Right lobe of liver (tissue), 4 donors: ENCODE measurements at regions not wholly inside any gene's neighbourhood (a gene's known extent, or its start where the extent isn't known, plus 50 kb on each side); places are given as distances from the start of the nearest gene placed in this dataset.

ENCODE experiments used
- CTCF ChIP-seq, 4 donors: fragments of 200-600 bp in 3 of 4; fragments of 450-650 bp in 1 of 4; IDR thresholded peaks; one replicate each; pipeline versions ENCODE4 v1.5.1 to v1.8.0; 2016 to 2022; ENCODE audit warnings: antibody characterized with exemption in 4 of 4, mild to moderate bottlenecking in 2 of 4
- POLR2A ChIP-seq: fragments of 450-650 bp; IDR thresholded peaks from one replicate; pipeline ENCODE4 v1.6.1; 2017; ENCODE audit warnings: antibody characterized with exemption, mild to moderate bottlenecking
- donor health status: DM: no; HTN: no; CAD: no.
- donor health status: DM: no; HTN: no; CAD: no.
- donor health status: DM: no; HTN: yes; CAD: no.

GRCh38 chr10:108684431-108684830 lies 1238.9 kb downstream of the XPNPEP1 start:
- TF ChIP-seq CTCF (IDR thresholded peaks at IDR 0.05) (no peak), POLR2A (no peak)
